Activated CD4-positive, alpha-beta T cell treated with anti-CD3 and anti-CD28 coated beads, Interleukin-2, amount 50 U/mL, for 48 hours (primary cell): ENCODE measurements at regions not wholly inside any gene's neighbourhood (a gene's known extent, or its start where the extent isn't known, plus 50 kb on each side); places are given as distances from the start of the nearest gene placed in this dataset.
"Not testable (repeated sequence)": the region's sequence is repeated elsewhere in the genome, so short reads cannot be mapped to it uniquely, and the experiment has no call there.

Experiments used
- DNase-seq, 2 experiments: peaks; one replicate each; pipeline ENCODE4 v3.0.0-alpha.2; 2020

DNA sequence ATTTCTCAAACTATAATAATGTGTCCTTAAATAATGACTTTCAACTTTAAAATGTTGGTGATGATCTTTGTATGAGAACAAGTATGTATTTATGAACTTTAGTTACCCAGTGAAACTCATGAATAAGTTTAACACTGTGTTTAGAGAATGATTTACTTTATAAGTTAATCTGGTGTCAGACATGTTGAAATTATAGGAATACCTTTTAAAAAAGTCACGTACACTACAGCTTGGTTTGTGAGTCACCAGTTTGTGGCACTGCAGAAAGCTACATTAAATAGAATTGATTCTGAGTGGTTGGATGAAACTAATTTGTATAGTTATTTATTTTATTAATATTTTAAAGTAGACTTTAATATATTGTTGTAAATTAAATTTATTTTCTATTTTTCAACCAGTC, 1366.2 kb upstream of the PCDH20 start:
- DNase-seq: no peak

DNA sequence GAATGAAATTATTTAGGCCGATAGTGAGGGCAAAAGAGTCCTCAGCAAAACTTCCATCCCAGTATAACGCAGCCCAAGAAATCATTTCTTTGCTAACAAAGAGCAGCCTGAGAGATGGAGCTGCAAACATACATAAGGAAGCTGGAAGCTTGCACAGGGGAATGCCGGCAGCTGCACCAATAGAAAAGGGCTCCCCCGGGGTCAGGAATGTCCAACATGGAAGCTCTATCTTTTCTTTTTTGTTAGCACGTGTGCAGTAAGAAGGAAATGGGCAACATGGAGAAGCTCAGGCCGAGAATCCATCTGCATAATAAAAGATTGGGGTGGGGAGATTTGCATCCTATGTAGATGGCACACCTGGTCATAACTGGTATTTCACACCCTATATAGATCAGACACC, 1363.5 kb upstream of the PCDH20 start:
- DNase-seq: no peak

DNA sequence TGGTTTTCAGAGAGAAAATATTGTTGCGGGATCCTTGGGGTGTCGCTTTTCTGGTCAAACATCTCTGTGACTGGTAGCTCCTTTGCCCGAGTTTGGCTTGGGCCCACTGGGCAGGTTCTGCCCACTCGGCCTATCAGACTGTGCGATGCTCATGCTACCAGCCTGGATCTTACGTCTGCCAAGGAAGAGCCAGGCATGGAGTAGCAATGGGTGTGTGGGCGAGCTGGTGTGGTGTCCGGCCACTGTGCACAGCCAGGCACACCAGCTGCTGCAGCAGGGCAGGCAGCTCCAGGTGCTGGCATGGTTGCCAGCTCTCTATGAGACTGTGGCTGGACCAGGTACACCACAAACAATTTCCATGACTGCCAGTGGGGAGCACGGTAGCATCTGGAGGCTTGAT, 1351.8 kb upstream of the PCDH20 start:
- DNase-seq: no peak

DNA sequence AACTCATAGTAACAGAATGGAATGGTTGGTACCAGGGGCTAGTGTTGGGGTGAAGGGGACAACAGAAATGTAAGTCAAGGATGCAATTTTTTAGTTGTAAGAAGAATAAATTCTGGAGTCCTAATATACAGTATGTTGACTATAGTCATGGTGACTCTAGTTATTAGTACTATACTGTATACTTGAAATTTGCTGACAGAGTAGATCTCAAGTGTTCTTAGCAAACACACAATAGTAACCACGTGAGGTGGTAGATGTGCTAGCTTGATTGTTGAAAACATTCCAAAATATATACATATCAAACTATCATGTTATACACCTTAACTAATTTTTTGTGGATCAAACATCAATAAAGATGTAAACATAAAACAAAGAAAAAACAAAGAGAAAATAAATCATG, 1345.1 kb upstream of the PCDH20 start:
- DNase-seq: no peak

DNA sequence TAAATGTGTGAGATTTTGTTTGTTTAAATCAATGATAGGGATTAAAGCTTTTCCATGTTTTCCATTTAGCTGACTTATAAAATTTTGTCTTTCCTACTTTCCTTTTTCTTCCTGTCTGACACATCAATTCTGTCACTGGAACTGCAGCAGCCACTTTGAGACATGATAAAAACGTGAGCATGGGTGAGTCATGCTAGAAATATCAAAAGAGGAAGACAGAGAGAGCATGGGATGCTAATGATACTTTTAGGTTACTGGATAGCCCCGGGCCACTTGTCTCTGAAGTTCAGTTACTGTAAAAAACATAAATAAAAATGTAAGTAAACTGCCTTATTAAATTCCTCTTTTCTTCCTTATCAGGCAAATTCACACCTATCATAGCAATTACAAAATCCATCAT, 1332.0 kb upstream of the PCDH20 start:
- DNase-seq: no peak

DNA sequence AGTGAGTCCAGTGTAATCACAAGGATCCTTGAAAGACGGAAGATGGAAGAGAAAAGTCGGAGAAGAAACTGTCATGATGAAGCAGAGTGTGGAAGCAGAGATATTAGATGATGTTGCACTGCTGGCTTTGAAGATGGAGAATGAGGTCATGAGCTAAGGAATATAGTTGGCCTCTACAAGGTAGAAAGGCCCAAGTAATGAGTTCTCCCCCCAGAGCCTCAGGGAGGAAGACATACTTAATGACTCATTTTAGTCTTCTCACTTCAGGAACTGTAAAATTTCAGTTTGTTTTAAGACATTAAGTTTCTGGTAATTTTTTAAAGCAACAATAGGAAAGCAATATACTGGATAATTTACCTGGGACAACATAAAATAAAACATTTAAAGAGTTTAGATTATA, 1331.5 kb upstream of the PCDH20 start:
- DNase-seq: no peak

DNA sequence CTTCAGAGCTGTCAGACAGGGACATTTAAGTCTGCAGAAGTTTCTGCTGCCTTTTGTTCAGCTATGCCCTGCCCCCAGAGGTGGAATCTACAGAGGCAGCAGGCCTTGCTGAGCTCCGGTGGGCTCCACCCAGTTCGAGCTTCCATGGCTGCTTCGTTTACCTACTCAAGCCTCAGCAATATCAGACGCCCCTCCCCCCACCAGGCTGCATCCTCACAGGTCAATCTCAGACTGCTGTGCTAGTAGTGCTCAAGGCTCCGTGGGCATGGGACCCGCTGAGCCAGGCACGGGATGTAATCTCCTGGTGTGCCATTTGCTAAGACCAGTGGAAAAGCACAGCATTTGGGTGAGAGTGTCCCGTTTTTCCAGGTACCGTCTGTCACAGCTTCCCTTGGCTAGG, 1314.1 kb upstream of the PCDH20 start:
- not testable (repeated sequence) for DNase-seq

DNA sequence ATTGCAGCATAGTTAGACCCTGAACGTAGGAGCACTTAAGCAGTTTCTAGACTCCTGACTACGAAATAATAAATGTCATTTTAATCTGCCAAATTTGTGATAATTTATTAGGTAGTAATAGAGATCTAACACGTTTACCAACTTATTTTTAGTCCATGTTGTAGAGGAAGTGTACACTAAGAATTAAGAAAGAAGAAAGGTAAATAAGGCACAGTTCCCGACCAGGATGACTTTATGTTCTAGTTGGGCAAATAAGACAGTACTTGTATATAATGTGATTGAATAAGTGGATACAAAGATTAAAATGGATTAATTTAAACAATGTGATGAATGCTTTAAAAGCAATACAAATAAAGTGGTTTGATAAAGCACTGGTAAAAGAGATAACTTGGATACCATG, 1306.2 kb upstream of the PCDH20 start:
- DNase-seq: no peak

DNA sequence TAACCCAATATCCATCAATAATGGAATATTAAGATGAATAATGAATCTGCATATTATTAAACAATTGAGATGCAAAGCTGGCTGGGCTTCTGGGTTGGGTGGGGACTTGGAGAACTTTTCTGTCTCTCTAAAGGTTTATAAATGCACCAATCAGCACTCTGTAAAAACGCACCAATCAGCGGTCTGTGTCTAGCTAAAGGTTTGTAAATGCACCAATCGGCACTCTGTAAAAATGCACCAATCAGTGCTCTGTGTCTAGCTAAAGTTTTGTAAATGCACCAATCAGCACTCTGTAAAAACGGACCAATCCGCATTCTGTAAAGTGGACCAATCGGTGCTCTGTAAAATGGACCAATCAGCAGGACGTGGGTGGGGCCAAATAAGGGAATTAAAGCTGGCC, 1296.3 kb upstream of the PCDH20 start:
- DNase-seq: not testable (repeated sequence)

DNA sequence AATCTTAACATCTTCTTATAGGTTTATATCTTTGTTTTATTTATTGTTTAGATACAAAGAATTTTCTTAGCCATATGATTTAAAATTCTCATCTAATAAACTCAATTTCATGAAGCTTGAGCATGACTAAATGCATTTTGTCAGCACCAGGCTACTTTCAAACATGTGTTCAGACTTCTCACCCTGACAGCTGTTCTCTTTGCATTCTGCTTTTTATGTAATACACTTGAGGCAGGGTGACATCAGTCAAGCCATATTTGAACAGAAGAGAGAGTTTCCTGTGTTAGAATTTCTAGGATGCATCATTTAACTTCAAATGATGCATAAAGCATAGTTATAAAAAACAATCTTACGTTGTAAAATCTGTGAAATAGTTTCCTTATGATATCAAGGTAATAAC, 1295.1 kb upstream of the PCDH20 start:
- DNase-seq: no peak

DNA sequence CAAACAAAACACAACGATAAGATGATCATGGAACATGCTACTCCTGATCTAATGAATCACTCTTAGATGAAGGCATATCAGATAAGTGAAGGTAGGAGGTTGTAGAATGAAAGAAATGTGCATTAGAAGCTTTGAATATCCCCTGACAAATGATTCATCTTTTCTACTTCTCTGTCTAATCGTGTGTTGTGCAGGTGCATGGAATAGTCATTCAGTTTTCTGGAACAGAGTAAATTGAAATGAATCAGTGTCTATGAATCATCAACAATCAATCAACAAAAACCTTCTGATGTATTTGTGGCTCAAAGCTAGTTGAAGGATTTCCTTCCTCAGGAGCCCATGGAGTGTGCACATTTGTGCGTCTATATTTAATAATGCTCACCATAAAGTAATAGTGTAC, 1290.4 kb upstream of the PCDH20 start:
- no peak for DNase-seq

DNA sequence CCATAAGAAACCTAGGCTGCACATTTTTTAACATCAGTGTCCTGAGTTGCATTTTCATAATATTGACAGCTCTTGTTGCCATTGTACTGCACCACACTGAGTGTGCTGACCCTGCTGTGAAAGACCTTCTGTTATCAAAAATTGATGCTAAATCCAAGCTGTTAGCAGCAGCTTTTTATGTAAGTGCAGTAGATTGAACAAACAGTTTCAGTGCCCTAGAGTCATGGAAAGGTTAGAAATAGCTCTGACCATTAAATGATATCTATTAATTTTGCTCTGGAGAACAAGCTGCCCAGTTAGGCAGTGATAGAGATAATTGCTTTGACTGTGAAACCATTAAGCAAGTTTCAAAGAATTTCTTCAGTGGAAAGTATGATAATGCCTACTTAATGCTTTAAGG, 1289.2 kb upstream of the PCDH20 start:
- DNase-seq: no peak

DNA sequence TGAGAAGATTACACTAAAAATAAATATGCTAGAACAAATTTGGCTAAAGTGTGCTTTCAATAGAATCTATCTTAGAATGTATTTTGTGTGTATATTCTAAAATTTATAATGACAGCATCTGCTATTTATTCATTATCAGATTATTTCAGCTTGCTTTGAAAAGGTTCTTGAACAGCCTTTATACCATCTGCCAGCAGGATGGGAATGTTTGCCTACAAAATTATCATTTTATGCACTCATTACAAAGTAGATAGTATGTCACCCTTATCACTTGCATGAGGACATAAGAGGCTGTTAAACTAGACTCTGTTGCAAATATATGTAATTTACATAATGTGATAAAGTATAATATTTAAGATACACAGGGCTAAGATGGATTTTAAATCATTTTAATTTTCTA, 1286.9 kb upstream of the PCDH20 start:
- no peak for DNase-seq

DNA sequence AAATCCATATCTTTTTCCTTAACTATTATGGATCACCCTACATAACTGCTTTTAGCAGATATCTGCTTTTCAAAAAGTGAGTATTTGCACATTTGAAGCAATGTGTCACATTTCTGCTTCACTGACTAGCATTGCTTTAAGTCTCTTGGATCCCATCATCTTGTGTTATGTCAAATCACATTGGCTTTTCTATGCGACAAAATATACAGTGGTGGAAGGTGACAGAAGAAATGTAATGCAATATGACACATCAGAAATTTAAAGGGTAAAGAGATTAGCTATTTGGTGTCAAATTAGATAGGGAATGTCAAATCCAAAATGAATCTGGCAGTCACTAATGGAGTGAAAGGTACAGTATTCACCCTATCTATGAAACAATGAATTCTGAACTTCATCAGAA, 1282.1 kb upstream of the PCDH20 start:
- DNase-seq: no peak

DNA sequence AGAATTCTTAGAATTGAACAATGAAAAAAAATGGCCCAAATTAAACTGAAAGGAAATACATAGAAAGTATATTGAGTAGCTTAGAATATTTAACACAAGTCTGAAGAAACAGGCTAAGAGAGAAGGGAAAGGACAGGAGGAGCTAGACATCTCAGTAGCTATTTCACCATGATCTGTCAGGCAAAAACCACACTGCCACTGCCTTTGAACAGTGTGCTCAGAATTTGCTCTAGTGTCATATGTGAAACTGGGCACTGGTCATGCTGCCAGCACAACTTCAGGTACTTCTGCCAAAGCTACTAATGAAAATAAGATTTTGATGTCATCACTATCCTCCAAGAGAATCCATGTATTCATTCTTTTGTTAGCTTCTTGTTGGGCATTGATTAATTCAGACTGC, 1280.8 kb upstream of the PCDH20 start:
- DNase-seq: no peak

DNA sequence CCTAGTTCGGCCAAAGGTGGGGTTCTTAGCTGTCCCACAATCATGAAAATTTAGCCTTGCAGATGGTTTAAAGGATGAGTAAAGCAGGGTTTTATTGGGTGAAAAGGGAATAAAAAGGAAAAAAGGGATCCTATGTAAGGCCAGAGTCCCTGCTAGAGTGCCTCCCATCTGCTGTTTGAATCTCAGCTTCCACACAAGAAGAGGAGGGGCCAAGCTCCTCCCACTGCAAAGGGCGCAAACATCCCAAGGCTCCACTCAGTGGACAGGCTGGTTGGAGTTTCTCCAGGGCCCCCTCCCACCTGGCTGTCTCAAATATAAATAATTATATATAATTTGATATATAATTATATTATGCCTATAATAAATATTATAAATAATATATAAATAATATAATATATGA, 1272.1 kb upstream of the PCDH20 start:
- DNase-seq: no peak

DNA sequence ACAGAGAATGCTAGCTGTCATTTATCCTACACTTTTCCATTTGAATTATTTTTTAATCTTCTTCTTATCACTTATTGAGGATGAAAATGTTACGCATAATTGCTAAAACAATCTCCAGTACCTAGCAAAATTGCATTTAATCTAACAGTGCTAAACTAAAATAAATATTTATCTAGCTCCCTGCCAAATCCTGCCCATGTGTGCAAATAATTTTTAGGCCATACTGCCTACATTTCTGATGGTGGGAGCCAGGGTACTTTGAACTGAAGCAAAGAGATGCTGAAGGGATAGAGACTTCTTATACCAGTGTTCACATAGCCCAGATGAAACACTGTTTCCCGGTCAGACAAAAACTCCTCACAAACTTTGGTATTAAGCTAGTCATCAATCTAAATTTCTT, 1268.7 kb upstream of the PCDH20 start:
- DNase-seq: no peak

DNA sequence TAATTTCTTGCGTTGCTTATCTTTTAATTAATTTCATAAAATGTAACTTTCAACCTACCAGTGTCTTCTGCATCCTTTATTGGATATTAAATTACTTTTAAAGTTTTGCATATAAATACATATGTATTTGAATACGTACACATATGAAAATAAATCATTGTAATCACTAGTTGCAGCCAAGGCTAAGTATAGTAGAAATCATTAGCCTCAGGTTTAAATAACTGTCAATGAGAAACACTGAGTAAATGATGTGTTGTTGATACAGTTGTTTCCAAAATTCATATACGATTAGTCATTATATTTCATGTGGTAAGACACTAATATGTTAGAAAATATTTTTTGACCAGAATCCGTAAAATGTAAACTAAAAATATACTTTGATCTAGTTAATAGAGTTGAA, 1267.1 kb upstream of the PCDH20 start:
- DNase-seq: no peak

DNA sequence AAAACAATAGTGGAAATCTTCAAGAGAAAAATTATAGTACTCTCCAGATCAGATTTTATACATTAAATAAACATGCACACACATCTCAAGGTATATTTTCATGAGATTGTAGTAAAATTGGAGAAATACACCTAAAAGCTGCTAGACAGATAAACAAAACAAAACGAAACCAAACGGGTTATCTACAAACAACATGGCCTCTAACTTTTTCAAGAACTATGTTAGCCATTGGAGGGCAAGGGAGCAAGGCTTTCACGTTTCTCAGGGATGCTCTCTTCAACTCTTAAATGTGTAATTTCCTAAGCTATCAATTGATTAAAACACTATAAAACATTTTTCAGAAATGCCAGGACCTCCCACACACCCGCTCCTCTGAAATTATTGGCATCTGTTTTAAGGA, 1262.4 kb upstream of the PCDH20 start:
- DNase-seq: no peak

DNA sequence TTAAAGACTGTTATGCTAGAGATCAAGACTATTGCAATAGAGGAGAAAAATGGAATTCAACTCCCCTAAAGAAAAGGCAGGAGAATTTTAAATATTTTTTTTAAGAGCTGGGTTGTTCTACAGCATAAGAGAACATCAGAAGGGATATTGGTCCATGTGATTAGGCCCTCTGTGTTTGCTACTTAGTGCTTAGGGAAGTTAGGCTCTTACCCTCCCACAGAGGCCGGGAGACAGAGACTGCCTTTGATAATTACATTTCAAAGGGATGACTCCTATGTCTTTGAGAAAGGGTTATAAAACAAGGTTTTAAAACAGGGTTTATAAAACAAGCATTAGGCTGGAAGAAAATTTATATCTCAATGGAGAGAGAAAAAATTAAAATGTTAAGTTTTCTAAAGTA, 1248.1 kb upstream of the PCDH20 start:
- DNase-seq: no peak

DNA sequence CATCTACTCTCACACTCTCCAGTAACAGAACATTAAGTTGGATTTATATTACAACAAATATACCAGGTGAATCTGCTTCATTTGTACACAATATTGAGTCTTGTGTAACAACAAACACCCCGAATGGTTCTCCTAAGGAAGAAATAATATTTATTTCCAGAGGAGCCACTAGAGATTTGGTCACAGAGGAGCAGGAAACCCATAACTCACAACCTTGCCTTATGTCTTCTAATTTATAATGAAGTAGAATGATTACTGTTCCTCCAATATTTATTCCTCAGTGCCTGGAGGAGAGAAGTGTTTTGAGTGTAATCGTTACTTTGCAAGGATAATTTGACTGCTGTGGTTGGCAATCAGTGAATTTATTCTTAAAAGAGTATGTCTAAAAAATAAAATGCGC, 1243.7 kb upstream of the PCDH20 start:
- no peak for DNase-seq

DNA sequence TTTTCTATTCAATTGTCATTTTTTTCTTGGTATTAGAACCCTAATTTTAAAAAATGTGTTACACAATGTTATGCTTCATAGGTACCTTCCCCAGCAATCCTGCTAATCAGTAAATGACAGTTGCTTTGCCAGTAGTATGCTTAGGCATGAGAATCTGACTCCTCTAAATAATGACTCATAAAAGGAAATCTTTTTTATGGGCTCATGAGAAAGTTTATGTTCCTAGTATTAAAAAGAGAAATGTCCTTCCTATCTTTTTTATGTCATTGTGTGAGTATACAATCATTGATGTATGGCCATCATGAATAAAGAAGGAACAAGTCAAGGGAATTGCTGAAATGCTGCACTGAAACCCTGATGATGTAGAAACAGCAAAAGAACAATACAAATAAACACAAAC, 1237.7 kb upstream of the PCDH20 start:
- DNase-seq: no peak

DNA sequence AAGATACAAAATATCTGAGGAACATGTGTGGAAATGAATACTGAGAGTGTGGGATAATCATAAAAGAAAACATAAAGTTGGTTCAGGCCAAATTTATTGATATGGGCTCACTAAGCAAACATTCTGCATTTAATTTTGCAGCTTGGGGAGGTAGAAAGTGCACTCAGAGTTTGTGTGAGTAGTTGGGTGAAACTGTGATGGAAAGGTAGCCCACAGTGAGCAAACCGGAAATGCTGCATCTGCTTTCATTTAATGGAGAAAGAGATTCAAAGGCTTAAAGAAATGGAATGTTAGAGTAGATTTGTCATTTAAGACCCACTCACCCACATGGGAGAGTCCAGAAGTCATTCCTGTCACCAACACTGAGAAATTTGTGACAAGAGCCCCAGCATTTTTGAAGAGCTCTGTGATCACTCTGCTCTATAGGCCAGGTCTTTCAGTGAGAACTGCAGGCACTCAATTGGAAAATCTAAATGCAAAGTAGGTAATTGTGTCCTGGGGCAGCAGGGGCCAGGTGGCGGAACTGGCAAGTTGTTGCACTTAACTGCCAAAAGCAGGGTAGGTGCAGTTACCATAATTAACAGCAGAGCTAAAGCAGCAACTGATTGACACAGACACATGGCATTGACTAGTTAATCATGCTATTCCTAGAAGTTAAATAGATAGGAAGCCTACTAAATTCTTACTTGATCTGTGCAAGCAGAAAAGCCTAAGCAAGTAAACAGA, 1228.3 kb upstream of the PCDH20 start:
- no peak for DNase-seq

DNA sequence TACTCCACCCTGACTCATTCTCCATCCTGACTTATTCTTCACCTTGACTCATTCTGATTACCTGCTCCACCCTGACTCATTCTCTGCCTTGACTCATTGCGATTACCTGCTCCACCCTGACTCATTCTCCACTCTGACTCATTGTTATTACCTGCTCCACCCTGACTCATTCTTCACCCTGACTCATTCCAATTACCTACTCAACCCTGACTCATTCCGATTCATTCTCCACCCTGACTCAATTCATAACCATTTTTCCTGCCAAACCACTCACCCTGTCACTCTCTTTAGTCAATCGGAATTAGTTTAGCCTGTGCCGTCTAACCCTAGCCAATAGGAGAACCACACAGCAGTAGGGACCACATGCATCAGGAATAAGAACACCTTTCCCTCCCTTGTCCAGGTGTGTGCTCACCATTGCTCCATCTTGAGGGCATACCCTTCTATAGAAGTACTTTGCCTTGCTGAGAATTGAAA, 1227.4 kb upstream of the PCDH20 start:
- no peak for DNase-seq

DNA sequence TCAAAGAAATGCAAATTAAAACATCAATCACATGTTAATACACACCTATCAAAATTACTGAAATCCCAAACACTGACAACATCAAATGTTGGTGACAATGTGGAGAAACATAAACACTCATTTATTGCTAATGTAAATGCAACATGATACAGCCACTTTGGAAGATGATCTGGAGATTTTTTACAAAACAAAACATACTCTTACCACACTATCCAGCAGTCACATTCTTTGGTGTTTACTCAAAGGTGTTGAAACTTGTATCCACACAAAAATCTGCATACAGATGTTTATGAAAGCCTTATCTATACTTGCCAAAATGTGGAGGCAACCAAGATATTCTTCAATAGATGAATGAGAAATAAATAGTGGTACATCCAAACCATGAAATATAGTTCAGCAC, 1219.5 kb upstream of the PCDH20 start:
- DNase-seq: no peak

DNA sequence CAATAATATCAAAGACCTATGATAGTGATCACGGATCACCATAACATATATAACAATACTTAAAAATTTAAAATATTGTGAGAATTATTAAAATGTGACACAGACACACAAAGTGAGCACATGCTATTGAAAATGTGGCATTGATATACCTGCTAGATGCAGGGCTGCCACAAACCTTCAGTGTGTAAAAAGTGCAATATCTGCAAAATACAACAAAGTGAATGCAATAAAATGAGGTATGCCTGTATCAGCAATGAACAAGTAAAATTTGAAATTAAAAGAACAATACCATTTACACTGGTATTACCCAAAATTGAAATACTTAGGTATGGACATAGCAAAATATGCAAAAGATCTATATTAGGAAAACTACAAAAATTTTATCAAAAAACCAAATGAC, 1217.8 kb upstream of the PCDH20 start:
- DNase-seq: no peak
